Esophagus squamous epithelium (tissue), 5 donors: ENCODE measurements at regions not wholly inside any gene's neighbourhood (a gene's known extent, or its start where the extent isn't known, plus 50 kb on each side); places are given as distances from the start of the nearest gene placed in this dataset.

Experiments used
- DNase-seq: peaks from one replicate; lab custom pipeline; 2025; lab: John Stamatoyannopoulos, UW
- H3K27ac ChIP-seq, 4 donors: fragments of 200-600 bp; sonication (generic); one replicate each; pipeline ENCODE4 v1.5.1; 2016 to 2019; ENCODE audit warnings: mild to moderate bottlenecking in 1 of 4
- H3K27me3 ChIP-seq, 4 donors: fragments of 200-600 bp; sonication (generic); 1 replicate in 3 of 4; 2 replicates in 1 of 4; pipeline versions ENCODE4 v1.5.1 to v1.6.0; 2017 to 2021; ENCODE audit warnings: antibody characterized with exemption in 1 of 4
- H3K36me3 ChIP-seq, 3 donors: fragments of 200-600 bp; sonication (generic); one replicate each; pipeline ENCODE4 v1.5.1; 2016 to 2019
- H3K4me1 ChIP-seq, 3 donors: fragments of 200-600 bp; sonication (generic); one replicate each; pipeline ENCODE4 v1.5.1; 2017 to 2019
- H3K4me3 ChIP-seq, 4 donors: fragments of 200-600 bp; sonication (generic); 1 replicate in 3 of 4; 2 replicates in 1 of 4; pipeline ENCODE4 v1.5.1; 2016 to 2019; ENCODE audit warnings: mild to moderate bottlenecking in 2 of 4, moderate library complexity in 1 of 4
- H3K9me3 ChIP-seq, 3 donors: fragments of 200-600 bp; sonication (generic); one replicate each; pipeline ENCODE4 v1.5.1; 2016 to 2019
- POLR2A ChIP-seq, 4 donors: fragments of 450-650 bp; IDR thresholded peaks; one replicate each; pipeline ENCODE4 v1.6.1; 2017; ENCODE audit warnings: antibody characterized with exemption in 4 of 4, mild to moderate bottlenecking in 4 of 4, moderate library complexity in 3 of 4
- WGBS, 2 donors: methylation state at CpG; one replicate each; pipeline ENCODE4 v1.1.5; 2018; 5-methylcytosine and 5-hydroxymethylcytosine counted together
- intact Hi-C: fragments of 100-400 bp; cut with DNase I; formaldehyde crosslinking; loops from one replicate; pipeline ENCODE4 v1.15.0; 2022
- TF ChIP-seq, protein P1 (sequence below), 6 experiments: fragments of 450-650 bp in 4 of 6; fragments of 200-600 bp in 2 of 6; sonication (generic) in 2 of 6; IDR thresholded peaks; one replicate each; pipeline ENCODE4 v1.5.1; 2016 to 2019; ENCODE audit warnings: antibody characterized with exemption in 6 of 6, mild to moderate bottlenecking in 4 of 6, moderate library complexity in 4 of 6
- donor health status: DM: yes; HTN: yes; CAD: no.

- Histone ChIP-seq H3K27me3 (no peaks in the 10 kb centered on the region), H3K4me3 (no peak overlapping the region), H3K36me3 (no peaks in the 10 kb centered on the region), H3K27ac (peak overlapping the region in 2 of 4 donors; percentile 14 to 42), H3K4me1 (no peaks in the 10 kb centered on the region), H3K9me3 (no peaks in the 10 kb centered on the region)
- intact Hi-C loops: no loop called here
- DNase-seq: no peak
- TF ChIP-seq, protein P1, sequence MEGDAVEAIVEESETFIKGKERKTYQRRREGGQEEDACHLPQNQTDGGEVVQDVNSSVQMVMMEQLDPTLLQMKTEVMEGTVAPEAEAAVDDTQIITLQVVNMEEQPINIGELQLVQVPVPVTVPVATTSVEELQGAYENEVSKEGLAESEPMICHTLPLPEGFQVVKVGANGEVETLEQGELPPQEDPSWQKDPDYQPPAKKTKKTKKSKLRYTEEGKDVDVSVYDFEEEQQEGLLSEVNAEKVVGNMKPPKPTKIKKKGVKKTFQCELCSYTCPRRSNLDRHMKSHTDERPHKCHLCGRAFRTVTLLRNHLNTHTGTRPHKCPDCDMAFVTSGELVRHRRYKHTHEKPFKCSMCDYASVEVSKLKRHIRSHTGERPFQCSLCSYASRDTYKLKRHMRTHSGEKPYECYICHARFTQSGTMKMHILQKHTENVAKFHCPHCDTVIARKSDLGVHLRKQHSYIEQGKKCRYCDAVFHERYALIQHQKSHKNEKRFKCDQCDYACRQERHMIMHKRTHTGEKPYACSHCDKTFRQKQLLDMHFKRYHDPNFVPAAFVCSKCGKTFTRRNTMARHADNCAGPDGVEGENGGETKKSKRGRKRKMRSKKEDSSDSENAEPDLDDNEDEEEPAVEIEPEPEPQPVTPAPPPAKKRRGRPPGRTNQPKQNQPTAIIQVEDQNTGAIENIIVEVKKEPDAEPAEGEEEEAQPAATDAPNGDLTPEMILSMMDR (IDR thresholded peaks at IDR 0.05): no peak
- TF ChIP-seq POLR2A (IDR thresholded peaks at IDR 0.05): no peak
- WGBS, 2 donors: 62 to 75% methylated on average over 3 of the region's 3 CpGs
Measured at GRCh38 chr2:236947294-236947693, 138.4 kb upstream of the COPS8 start.

- DNase-seq: no peak
- WGBS, 2 donors: 88% methylated on average over 5 of the region's 9 CpGs; no CpG with 5 or more reads in 1 of the 2 donors
- no peaks in the 10 kb centered on the region for H3K9me3 ChIP-seq
- intact Hi-C loops: no loop called here
- H3K27me3 ChIP-seq: no peaks in the 10 kb centered on the region
- no peak overlapping the region for H3K4me3 ChIP-seq
- no peak overlapping the region for H3K27ac ChIP-seq
- H3K36me3 ChIP-seq: no peaks in the 10 kb centered on the region
- H3K4me1 ChIP-seq: no peaks in the 10 kb centered on the region
- TF ChIP-seq POLR2A (IDR thresholded peaks at IDR 0.05): no peak
- TF ChIP-seq, protein P1 (IDR thresholded peaks at IDR 0.05): no peak
Measured at GRCh38 chr2:236947896-236948295, 137.8 kb upstream of the COPS8 start.

DNA sequence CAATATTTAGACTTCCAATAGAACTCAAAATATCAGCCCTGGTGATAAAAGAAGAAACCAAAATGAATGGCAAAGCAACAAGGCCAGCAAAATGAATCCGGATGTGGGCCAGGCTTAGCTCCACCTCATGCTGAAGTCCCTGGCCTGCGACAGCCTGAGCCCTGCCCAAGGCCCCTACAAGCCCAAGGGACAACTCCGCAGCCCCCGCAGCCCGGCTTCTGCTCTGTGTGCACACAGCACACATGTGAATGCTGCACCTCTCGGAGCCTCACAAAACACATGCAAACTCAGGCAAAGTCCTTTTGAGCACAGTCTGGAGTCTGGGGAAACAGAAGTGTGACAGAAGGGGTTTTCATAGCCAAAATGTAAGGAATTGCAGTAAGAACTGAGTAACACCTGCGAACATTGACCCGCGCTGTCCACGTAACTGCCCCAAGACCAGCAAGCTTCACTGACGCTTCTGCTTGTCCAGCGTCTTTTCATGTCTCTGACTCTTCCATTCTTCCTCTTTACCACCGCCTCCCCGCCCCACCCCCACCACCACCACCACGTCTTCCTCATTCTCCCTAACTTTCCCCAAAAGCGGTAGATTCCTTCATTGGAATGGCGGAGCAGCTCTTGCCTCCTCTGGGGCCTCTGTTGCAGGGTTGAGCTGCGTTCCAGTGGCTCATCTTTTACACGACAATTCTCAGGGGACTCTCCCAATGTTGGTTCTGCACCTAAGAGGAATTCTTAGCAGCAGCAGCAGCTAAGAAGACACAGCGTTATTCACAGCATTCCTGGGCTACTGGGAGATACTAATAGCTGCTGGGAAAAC, 136.4 kb upstream of the COPS8 start:
- intact Hi-C loops: no loop called here
- Histone ChIP-seq H3K4me1 (no peaks in the 10 kb centered on the region), H3K27me3 (no peaks in the 10 kb centered on the region), H3K4me3 (no peak overlapping the region), H3K27ac (no peak overlapping the region), H3K9me3 (no peaks in the 10 kb centered on the region), H3K36me3 (no peaks in the 10 kb centered on the region)
- WGBS, 2 donors: 82 to 90% methylated on average over 14 to 17 of the region's 20 CpGs
- TF ChIP-seq, protein P1 (IDR thresholded peaks at IDR 0.05): no peak
- no peak for TF ChIP-seq POLR2A (IDR thresholded peaks at IDR 0.05)
- DNase-seq: no peak

- no peaks in the 10 kb centered on the region for H3K27me3 ChIP-seq
- H3K9me3 ChIP-seq: no peaks in the 10 kb centered on the region
- WGBS, 2 donors: 89 to 98% methylated on average over 3 of the region's 3 CpGs
- no peaks in the 10 kb centered on the region for H3K36me3 ChIP-seq
- TF ChIP-seq, protein P1 (IDR thresholded peaks at IDR 0.05): no peak
- TF ChIP-seq POLR2A (IDR thresholded peaks at IDR 0.05): no peak
- intact Hi-C loops: no loop called here
- H3K4me3 ChIP-seq: no peak overlapping the region
- DNase-seq: no peak
- H3K4me1 ChIP-seq: no peaks in the 10 kb centered on the region
- no peak overlapping the region for H3K27ac ChIP-seq
Measured at GRCh38 chr2:236951830-236952475, 133.7 kb upstream of the COPS8 start.

DNA sequence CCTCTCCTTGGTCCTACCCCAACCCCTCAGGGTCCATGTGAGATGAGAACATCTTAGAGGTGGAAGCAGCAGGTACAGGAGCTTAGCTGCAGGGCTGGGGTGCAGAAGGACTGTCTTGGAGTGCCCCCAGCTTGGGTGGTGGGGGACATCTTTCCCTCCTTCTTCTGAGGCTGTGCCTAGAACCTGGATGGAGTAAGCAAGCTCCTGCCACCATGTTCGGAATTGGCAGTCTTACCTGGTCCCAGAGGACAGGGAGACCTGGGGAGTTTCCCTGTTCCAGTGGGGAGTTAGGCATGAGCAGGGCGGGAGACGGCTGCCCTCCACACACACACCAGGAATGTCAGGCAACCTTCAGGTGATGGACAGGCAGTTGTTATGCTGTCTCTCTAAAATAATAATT, 131.0 kb upstream of the COPS8 start:
- Histone ChIP-seq H3K4me3 (no peak overlapping the region), H3K36me3 (no peaks in the 10 kb centered on the region), H3K9me3 (no peaks in the 10 kb centered on the region), H3K27me3 (no peaks in the 10 kb centered on the region), H3K4me1 (no peaks in the 10 kb centered on the region), H3K27ac (no peak overlapping the region)
- no peak for DNase-seq
- TF ChIP-seq, protein P1 (IDR thresholded peaks at IDR 0.05): no peak
- no peak for TF ChIP-seq POLR2A (IDR thresholded peaks at IDR 0.05)
- WGBS, 2 donors: 100% methylated on average over 1 of the region's 3 CpGs; no CpG with 5 or more reads in 1 of the 2 donors
- intact Hi-C loops: no loop called here
